Brain pericyte (primary cell): ENCODE measurements at regions not wholly inside any gene's neighbourhood (a gene's known extent, or its start where the extent isn't known, plus 50 kb on each side); places are given as distances from the start of the nearest gene placed in this dataset.

Source experiments
- DNase-seq: peaks from one replicate; pipeline ENCODE4 v3.0.0-alpha.2; 2012; ENCODE audit warnings: low read depth, low spot score

DNA sequence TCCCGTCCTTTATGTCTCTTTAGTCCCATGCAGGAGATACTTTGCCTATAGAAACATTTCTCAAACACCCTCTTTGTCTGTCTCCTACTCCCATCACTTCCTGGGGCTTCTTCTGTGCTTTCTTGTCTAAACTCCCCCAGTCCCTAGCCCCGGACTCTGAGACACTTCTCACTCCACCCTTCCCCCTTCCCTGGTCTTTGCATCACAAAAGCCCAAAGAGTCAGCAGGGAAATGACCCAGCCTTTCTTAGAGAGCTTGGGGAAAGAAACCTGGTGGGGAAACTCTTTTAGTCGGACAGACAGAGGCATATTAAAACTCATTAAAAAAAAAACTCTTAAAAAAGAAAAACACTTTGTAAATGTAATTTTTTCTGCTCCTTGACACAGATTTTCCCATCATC lies 211.2 kb downstream of the TJP1 start:
- DNase-seq: no peak

DNA sequence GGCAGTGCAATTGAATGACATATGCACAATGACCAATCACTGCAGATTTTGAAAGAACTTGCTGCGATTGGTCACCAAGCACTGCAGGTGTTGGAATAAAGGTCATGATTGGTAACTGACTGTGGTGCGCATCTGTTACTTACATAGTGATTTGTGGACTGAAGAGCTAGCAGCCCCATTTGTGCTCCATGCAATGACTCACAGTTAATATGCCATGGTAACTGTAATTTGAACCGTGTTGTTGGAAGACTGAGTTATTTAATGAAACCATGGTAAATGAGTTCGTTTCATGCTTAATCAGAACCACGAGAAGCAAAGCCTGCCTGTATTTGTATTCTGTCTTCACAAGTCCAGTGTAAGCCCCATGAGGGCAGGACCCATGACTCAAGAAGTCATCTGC lies 220.5 kb downstream of the TJP1 start:
- no peak for DNase-seq

DNA sequence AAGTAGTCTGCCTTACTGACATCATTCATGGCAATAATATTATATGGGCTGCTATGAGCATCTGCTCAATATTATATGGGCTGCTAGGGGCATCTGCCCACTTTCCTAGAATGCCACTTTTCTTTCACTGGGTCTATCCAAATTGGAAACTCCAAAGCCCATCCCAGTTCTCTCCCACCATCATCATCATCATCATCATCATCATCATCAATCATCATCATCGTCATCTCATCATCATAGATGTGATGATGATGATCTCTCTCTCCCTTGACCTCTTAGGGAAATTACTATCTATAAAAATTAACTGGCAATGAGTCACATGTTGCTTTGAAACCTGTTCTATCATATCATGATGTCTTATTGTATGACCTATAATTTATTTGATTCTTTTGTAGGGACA lies 222.0 kb downstream of the TJP1 start:
- DNase-seq: no peak

DNA sequence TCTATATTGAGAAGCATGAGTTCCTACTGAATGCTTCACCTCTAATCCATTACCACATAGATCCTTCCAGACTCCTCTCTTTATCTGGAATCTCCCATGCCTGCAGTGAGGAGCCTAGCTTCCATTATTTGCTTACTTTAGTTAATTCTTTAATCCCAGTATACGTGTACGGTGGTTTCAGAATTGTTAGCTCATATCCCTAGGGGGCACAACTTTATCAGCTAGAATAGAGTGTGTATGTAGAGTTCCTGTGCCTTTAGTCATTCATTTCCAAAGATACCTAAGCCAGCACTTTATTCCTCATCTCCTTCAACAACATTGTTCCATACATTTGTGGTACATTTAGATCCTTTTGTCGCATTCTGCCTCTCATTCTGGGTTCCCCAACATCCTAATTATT lies 226.0 kb downstream of the TJP1 start:
- DNase-seq: no peak

DNA sequence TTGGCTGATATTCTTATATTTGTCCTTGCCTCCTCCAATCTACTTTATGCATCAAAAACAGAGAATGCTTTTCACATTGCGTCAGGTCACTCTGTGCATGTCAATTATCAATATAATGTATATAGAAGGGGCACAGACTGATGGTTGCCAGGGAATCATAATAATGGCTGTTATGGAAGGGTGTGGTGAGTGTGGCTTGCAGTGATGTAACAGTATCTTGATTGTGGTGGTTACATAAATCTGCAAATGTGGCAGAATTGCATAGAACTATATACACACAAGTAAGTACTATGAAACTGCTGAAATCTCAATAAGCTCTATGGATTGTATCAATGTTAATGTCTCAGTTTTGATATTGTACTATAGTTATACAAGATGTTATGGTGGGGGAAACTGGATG lies 228.6 kb downstream of the TJP1 start:
- DNase-seq: no peak

DNA sequence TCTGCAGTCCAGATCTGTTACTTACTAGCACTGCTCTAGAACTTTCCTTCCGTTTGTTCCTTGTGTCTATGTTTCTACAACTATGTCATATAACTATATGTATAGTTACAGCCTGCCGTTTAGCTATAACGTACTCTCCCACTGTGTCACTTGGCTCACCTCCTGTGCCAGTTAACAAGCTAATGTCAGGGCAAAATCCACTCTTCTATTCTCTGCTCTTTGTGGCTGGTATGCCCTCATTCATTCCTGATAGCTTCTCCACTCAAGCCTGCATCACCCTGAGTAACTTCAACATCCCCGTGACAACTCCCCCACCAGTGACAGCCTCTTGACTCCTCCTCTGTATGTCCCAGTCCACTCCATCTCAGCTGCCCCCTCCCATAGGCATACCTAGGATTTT lies 229.2 kb downstream of the TJP1 start:
- no peak for DNase-seq

DNA sequence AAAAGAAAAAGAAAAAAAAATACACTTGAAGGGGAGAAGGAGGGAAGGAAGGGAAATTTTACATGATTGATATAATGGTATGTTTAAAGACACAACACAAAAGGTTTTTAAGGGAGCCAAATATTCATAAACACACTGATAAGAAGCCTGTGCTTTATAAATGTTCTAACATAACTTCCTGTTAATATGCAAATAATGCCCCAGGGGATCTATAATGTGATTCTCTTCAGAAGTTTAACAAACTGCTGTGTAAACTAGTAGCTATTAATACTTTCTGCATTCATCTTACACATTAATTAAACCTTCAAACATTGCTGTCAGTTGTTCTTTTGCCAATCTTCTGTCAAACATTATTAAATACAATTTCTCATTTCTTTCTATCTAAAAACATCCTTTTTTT lies 231.6 kb downstream of the TJP1 start:
- DNase-seq: no peak

DNA sequence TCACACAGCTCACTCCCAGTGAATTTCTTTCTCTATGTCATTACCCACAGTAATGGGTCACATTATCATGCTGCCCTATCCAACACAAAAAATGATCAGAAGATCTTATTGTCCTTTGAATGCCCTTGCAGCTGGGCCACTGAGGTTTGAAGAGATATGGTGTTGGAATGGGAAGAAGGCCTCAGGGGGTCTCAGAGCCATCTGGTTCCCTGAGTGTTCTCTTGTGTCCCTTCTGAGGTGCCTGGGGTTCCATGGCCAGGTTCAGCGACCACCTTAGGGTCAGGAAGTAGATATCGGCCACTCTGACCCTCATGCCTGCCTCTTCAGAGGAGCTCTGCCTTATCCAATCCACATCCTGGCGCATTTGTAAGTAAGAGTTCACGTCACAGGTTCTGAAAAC lies 232.3 kb downstream of the TJP1 start:
- DNase-seq: no peak

DNA sequence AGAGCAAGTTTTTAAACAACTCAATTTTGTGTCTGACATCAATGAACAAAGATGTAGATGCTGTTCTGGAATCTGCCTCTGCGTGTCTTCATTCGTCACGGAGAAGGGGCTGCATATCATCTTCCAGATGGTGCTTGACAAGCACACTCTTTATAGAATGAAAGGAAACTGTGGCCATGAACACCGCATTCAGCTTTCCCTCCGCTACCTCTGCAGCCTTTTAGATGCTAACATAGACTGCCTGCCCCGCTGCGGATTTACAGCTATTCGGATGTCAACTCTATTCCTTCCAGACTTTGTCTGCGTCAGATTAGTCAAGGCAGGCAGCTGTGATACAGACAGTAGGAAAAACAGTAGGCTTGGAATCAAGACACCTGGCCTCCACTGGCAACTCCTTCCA lies 232.9 kb downstream of the TJP1 start:
- no peak for DNase-seq

DNA sequence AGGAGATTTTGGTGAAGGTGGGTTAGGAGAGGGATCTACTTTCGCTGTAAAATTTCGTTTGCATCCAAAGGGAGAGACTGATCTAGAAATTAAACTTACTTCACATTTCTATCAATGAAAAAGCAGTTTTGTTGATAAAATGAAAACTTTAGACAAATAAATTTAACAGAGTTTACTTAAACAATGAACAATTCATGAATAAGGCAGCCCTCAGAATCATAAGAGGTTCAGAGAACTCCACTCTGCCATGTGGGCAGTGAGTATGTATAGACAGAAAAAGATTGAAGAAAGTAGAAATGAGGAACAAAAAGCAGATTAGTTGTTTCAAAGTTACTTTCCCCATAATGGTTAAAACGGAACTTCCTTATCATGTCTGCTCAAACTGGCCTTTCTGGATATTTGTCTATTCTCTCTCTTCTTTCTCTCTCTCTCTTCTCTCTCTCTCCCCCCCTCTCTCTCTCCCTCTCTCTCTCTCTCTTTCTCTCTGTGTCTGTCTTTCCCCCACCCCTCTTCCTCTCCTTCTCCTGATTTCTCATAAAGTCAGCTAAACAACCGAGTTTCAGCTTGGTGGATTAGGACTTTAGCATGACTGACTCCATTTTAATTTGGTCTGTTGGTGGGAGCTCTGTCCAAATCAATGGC lies 248.9 kb downstream of the TJP1 start:
- DNase-seq: no peak

DNA sequence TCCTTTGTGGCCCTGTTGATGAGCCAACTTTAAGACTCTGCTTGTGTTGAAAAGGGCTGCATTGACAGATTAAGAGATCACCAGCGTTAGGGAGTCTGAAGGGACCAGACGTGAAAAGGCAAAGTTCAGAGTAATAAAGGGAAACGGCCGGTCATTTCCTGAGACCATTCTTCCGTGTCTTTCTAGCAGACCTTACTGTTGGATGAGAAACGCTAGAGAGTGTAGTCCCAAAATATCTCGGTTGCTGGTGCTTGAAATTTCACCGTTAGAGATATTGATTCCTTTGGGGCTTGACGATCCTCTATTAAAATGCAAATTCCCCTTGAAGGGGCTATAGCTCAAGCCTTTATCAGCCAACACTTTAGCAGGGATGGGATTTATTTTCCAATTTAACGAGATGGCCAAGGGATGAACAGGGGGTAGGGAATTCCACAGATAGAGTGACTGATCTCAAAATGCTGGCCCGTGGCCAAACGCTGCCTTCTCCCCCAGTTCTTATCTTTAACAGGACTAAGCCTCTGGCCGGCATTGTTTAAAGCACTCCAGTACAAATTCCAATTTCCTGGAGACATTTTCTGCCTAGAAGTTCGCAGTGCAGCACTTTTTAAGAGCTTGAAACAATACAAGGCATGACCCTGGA lies 250.4 kb downstream of the TJP1 start:
- no peak for DNase-seq

DNA sequence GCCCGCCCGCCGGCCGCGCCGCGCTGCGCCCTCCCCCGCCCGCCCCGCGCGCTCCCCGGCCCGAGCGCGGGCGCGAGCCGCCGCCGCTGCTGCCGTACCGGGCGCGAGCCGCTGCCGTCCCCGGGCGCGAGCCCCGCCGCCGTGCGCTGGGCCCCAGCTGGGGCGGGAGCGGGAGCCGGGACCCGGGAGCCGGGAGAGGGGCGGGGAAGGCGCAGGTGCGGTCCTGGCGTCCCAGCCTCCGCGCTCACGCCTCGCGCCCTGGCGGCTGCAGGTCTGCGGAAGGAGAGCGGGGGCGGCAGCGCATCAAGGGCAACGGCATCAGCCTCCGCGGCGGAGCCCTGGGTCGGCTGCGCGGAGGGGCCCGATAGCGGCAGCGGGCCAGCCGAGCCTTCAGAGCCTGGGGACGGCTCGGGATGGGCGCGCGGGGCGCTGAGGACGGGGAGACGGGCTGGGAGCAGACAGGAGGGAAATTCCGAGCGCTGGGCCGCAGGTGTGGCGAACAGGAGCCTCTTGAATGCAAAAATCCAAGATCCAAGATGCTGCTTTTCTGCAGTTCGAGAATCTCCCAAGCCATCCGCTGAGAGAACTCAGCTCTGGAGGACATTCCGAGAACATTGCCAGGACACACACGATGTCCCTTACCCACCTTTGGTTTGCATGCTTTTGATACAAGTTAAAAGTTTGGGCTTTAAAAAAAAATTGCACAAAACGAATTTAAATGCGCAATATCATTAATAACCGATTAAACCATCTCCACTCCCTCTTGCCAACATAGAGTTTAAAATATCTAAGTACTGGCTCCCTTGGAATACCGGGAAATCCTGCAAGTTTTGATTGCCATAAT lies 251.1 kb downstream of the TJP1 start:
- no peak for DNase-seq

DNA sequence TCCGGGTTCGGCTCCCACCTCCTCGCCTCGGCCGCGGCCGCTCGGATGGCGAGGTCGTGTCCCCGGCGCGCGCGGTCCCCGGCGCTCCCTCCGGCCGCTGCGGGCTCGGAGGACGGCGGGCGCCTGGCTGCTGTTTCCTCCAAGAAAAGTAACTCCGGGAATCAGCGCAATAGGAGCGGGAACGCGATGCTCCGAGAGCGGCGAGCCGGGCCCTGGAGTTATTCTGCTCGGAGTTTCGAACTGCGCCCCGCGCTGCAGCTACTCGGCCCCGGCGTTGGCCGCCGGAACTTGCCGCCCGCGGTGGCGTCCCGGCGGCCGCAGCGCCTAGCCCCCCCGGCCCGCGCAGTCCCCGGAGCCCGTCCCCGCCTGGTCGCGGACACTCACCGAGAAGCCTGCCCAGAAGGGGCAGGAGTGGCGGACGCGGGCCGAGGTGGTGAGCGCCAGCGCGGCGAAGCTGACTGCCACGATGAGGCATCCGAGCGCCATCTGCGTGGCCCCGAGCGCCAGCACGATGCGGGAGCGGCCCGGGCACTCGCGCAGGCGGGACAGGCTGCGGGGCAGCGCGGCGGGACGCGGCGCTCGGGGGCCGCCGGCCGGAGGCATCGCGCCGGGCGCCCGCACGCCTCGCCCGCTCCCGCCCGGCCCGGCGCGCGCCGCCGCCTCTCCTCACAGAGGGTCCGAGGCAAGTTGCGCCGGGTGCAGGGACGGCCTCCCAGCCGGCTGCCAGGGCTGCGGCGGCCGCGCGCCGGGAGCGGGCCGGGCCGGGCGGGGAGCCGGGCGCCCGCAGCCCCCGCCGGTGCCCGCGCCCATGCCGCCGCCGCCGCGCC lies 251.9 kb downstream of the TJP1 start:
- DNase-seq: no peak

DNA sequence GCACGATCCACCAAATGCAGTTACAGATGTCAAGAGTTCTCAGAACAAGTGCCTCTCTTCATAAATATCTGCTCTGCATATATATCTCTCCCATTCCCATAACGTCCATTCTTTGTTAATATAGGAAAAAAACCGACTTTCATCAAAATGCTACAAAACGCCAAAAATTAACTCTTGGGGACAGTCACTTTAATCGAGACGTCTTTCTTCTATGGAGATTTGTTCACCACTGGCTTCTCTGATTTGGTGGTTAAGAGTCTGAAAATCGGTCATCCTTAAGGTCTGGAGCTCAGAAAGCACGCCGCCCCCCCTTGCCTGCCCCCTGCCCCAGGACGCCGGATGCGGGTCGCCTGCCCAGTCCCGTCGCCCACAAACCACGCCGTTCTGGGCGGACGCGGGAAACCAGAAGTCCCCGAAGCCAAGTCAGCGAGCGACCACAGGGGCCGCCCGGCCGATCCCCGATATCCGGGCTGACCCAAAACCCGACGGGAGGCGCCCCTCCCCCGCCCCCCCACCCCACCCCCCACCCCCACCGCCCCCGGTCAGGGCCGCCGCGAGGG lies 252.7 kb downstream of the TJP1 start:
- no peak for DNase-seq

DNA sequence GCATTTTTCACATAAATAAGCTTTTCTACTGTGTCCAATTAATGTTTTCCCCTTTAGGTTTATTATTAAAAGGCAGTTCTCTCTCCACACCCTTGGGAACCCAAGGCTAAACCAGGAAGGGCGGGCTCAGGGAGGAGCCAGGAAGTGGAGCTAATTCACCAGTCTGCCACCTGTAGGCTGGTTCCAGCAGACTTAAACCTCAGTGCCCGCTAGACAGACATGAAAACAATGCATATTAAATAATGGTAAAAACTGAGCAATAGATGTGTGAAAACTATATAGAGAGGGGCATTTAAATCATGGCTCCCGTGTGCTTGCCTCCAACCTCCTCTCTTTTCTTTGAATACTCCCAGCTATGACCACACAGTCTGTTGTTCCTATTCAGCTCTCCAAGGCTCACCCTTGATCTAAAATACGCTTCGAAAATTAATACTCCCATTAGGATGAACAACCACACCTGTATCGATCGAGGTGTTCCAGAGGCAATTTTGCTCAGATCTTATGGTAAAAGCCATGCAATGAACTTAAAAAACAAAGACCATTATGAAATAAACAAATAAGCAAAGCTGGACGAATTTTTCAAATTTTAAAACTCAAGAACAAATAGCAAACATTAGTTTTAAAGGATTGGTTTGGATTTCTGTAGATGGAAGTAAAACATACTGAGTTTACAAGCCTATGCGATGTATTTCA lies 253.3 kb downstream of the TJP1 start:
- DNase-seq: no peak

DNA sequence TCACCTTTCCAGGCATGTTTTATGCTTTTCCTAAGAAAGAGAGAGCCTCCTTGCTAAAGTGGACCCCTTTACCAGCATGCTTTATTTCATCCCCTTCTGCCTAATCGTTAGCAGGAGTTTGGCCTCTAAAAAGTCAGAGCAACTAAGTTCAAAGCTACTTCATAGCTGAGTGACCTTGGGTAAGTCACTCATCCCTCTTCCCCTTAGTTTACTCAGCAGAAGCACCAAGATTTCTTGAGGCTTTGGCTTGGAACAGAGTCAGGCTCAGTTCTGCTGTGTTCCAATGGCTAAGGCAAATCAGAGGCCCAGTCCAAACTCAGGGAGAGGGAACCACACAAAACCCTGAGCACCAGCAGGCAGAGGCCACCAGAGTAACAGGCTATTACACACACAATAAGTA lies 254.9 kb downstream of the TJP1 start:
- no peak for DNase-seq

DNA sequence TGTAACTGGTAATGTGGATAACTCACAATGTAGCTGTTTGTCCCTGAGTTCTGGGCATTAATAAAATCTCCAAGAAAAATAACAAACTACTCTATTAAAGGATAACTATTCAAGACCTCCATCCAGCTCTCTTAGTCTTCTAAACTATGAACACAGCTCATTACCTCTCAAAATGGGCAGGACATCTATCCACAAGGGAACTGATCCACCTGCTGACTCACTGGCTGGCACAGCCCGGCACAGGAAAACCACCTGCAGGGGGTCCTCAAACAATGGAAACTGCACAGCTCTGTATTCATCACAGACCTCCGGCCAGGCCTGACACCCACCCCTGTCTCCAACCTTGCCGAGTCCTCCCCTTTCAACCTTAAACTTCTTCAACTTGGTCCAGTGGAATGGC lies 255.4 kb downstream of the TJP1 start:
- no peak for DNase-seq

DNA sequence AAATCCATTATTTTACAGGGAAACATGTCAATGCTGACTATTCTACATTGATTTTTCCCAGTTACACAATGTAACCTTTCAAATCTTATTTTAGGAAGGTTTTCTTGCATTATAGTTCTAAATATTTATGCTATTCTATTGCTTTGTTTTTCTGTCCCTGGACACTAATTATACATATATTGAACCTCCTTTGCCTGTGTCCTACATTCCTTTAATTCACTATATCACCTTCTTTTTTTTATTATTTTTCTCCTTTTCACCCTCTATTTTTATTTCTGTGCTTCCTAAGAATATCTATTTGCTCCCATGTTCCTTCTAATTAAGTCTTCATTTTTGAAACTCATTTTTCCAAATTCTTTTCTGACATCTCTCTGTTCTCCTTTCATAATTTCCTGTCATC lies 259.2 kb downstream of the TJP1 start:
- no peak for DNase-seq

DNA sequence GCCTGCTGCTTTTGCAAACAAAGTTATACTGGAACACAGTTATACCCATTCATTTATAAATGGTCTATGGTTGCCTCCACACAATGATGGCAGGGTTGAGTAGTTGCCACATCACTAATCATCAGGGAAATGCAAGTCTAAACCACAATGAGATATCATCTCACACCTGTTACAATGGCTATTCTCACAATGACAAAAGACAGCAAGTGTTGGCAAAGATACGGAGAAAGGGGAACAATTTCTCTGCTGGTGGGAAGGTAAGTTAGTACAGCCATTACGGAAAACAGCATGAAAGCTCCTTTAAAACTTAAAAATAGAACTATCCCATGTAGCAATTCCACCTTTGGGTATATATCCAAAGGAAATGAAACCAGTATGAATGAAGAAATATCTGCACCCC lies 261.4 kb downstream of the TJP1 start:
- no peak for DNase-seq

DNA sequence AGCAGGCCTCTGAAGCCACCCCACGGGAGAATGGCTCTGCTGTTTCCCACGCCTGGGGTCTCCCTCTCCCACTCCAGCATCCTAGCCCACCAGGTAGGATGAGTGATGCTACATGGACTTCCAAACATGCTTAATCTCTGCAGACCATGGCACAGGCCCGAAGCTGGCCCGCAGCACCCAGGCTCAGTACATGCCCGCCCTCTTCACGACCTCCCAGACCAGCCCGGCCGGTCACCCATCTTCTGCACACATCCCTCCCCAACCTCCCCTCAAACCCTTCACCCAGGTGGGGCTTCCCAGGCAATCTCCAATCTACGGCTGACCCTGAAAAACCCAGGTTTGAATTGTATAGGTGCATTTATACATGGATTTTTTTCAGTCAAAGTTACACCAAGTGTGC lies 264.0 kb downstream of the TJP1 start:
- DNase-seq: no peak

DNA sequence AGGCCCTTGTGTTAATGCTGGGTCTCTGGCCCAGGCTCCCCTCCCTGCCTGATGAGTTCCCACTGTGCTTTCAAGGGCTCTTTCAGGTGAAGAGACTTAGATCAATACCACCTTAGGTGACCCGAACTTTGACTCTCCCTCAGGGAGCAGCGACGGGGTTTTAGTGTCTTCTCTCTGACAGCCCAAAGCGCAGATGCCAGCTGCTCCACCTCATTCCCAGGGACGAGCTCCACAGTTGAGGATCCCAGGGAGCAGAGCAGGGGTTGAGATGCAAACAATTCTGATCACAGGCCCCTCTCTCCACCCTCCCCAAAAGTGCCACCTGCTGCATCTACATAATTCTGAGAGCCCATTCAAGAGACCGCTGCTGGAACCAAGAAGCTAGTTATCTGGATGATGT lies 265.1 kb downstream of the TJP1 start:
- DNase-seq: no peak
